ENCODE measurements at regions not wholly inside any gene's neighbourhood (a gene's known extent, or its start where the extent isn't known, plus 50 kb on each side); places are given as distances from the start of the nearest gene placed in this dataset.
"Not testable (repeated sequence)": the region's sequence is repeated elsewhere in the genome, so short reads cannot be mapped to it uniquely, and the experiment has no call there.

DNA sequence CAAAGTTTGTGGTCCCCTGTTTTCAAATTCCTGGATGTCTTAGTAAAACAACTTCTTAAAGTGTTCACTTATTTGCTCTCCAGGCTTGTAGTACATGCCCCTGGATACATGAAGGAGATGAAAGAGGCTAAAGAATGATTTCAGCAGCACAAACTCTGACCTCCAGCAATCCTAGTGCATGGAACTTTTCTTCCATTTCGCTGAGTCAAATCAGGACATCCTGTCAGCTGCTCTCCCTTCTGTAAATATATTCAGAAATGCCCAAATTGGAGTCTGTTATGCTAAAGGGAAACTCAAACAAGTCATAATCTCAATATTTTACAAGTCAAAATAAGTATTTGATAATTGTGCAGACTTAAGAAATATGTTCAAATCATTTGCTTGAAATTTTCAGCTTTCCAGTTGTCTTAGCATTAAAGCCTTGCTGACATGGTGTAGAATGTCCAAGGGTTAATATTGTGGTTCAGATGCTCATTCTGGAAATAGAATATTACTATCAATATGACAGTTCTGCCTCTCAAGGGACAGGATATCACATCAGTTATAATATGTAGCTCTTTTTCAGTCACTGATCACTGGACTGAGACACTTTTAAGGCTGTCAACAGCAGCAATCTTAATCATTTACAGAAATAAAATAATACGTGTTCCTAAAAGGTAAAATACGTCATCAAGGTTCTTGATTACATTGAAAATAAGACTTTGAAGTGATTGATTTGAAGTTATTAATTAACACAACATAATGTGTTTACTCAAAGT is 1157.3 kb downstream of the PLA2G4A start:
- no peak for DNase-seq

DNA sequence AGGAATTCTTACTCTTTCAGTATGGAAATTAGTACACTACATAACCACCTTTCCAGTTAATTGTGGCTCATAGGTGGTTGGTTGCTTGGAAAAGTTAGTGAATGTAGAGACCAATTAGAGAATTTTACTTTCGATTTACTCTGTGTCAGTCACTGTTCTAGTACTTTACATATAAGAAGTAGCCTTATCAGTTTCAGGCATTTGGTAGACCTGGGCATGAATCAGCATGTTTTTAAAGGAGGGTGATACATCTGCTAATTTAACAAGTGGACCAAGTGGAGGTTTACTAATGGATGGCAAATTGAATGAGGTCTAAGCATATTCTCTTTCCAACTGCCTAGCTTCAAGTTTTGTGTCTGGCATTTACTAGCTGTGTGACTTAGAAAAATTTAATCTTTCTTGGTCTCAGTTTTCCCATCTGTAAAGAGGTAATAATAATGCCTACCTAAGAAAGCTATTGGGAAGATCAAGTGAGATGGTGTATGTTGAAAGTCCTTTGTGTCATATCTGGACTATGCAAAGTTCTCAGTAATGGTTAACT is 1158.6 kb downstream of the PLA2G4A start:
- DNase-seq = no peak

DNA sequence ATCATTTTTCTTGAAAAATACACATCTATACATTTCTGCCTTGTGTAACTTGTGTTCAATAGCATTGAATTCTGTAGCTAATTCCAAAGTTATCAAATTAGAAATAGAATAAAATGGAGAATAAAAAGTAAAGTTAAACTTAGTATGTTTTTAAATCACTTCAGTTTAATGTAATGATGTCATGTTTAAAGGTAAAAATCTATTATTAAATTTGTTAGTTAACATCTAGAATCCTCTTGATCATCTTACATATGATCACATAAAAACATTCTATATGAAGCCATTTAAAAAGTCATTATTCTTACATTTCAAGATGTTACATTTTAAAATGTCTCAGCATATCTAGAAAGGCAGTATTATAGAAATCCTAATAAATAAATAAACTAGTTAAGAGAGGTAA is 1163.2 kb downstream of the PLA2G4A start:
- DNase-seq = no peak

GRCh38 chr1:187996780-187997179 is 1168.0 kb downstream of the PLA2G4A start:
- no peak for DNase-seq

GRCh38 chr1:187999973-188000372 is 1171.2 kb downstream of the PLA2G4A start:
- DNase-seq = no peak

GRCh38 chr1:188003687-188004086 is 1174.9 kb downstream of the PLA2G4A start:
- not testable (repeated sequence) for DNase-seq

GRCh38 chr1:188004849-188005248 is 1176.1 kb downstream of the PLA2G4A start:
- DNase-seq = no peak

DNA sequence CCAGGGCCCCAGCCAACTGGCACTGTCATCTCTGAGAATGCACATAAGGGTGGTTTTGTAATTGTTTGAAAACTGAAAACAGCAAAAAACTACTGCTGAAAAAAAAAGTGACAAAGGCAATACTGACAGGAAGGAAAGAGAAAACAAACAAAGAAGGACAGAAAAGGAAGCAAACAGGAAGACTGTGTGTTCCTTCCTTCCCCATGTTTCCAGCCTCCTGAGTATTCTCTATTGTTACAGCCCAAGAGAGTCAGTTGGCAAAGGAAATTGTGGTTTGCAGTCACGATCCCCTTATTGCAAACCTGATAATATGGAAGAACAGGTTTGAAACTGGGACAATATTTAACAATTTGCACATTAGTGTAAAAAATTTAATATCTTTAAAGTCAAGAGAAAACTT is 1177.6 kb downstream of the PLA2G4A start:
- no peak for DNase-seq

DNA sequence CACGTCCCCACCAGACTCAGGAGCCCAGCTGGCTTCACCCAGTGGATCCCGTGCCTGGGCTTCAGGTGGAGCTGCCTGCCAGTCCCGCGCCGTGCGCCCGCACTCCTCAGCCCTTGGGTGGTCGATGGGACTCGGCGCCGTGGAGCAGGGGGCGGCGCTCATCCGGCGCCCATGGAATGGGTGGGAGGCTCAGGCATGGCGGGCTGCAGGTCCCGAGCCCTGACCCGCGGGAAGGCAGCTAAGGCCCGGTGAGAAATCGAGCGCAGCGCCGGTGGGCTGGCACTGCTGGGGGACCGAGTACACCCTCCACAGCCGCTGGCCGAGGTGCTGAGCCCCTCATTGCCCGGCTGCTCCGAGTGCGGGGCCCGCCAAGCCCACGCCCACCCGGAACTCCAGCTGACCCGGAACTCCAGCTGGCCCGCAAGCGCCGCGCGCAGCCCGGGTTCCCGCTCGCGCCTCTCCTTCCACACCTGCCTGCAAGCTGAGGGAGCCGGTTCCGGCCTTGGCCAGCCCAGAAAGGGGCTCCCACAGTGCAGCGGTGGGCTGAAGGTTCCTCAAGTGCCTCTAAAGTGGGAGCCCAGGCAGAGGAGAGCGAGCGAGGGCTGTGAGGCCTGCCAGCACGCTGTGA is 1184.6 kb downstream of the PLA2G4A start:
- DNase-seq = not testable (repeated sequence)

DNA sequence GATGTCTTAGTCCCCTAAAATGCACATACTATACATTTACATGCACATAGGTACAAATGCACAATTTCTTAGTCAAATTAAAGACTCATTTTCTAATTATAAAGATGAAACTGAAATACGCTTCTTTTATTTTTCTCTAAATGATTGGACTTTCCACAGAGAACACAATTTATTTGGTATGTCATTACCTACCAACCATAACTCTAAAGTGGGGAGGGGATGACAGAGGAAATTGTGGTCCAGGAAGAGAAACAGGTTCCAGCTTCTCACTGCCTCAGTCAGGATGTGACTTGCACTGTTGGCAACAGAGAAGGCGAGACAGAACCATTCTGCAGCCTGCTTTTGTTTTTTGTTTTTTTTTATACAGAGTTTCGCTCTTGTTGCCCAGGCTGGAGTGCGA is 1189.2 kb downstream of the PLA2G4A start:
- no peak for DNase-seq

DNA sequence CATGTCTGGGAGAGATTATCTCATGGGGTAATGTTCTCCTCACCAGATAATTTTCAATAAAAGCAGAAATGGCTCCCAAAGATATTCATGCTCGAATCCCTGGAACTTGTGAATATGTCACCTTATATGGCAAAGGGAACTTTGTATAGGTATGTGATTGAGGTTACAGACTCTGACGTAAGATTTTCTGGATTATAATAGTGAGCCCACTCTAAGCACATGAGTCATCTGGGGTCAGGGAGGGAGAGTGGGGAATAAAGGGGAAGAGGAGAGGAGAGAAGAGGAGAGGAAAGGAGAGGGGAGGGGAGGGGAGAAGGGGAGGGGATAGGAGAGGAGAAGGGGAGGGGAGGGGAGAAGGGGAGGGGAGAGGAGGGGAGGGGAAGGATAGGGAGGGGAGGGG is 1193.9 kb downstream of the PLA2G4A start:
- DNase-seq = no peak

- no peak for DNase-seq
Observed at GRCh38 chr1:188023206-188023605, 1194.5 kb downstream of the PLA2G4A start.

DNA sequence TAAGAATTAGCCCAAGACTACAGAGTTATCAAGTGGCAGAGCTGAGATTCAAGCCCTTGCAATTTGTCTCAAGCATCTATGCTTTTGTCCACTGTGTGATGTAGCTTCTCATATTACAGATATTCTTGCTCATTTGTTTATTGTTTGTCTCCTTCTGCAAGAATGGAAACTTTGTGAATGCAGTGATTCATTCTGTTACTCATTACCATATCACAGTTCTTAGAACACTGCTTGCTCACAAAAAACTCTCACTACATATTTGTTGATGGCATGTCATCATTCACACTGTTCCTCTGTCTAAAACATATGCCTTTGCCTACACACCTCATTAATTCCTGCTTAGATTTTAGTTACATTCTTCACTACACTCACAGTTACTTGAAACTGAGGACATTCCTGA is 1198.9 kb downstream of the PLA2G4A start:
- no peak for DNase-seq

GRCh38 chr1:188037572-188037971 is 1208.8 kb downstream of the PLA2G4A start:
- DNase-seq = not testable (repeated sequence)

GRCh38 chr1:188043536-188044245 is 1214.9 kb downstream of the PLA2G4A start:
- DNase-seq = no peak

DNA sequence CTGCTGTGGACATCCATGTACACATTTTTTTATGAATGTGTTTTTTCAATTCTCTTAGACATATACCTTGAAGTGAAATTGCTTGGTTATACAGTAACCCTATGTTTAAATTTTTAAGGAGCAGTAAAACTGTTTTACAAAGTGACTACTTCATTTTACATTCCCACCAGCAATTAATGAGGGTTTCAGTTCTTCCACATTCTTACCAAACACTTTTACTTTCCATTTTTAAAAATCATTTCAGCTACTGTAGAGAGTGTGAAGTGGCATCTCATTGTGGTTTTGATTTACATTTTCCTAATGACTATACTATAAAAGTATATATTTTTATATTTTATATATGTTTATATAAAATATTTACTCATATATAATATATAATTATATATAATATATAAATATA is 1221.5 kb downstream of the PLA2G4A start:
- no peak for DNase-seq

DNA sequence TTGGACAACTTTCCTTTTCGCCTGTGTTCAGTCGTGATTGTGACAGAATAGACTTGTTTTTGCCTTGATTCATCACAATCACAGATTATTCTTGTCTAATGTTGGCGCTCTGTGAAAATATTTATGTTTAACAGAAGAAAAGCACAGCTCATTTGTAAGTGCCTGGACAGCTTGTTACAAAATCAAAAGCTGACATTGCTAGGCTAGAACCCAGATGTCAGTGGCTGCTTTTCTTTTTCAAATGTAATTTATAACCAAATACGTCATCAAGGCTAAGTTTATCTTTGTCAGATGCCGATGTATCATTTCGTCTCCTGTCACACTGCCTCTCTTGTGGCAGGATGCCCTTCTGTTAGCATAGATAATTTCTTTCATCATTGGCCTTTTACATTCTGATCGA is 1227.3 kb downstream of the PLA2G4A start:
- DNase-seq = no peak

GRCh38 chr1:188058801-188059200 is 1230.1 kb downstream of the PLA2G4A start:
- DNase-seq = no peak

DNA sequence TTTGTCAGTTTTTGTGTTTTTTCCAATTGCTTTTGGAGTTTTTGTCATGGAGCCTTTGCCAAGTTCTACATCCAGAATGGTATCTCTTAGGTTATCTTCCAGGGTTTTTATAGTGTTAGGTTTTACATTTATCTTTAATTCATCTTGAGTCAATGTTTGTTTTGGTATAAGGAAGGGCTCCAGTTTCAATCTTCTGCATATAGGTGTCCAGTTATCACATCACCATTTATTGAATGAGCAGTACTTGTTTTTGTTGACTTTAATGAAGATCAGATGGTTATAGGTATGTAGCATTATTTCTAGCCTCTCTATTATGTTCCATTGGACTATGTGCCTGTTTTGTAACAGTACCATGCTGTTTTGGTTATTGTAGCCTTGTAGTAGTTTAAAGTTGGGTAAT is 1233.1 kb downstream of the PLA2G4A start:
- DNase-seq = no peak

GRCh38 chr1:188062456-188062855 is 1233.7 kb downstream of the PLA2G4A start:
- DNase-seq = no peak

GRCh38 chr1:188065917-188066316 is 1237.2 kb downstream of the PLA2G4A start:
- no peak for DNase-seq

GRCh38 chr1:188070848-188071247 is 1242.1 kb downstream of the PLA2G4A start:
- no peak for DNase-seq

DNA sequence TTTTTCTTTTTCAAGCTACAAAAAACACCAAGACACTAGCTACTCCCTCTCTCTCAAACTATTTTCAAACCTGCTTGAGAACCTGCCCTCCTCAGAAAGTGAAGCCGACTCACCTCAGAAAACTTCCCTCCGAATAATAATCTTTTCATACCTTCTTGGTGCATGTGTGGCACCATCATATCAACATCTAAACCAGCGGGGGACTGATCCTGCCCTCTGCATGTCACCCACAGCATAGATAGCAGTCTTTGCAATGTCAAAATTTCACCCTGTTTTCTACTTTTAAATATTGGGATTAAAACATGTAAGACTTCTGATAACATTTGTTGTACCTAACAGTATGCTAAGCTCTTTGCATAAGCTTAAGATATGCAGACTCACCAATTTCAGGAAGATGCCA is 1260.3 kb downstream of the PLA2G4A start:
- DNase-seq = no peak

- DNase-seq = no peak
Observed at GRCh38 chr1:188089461-188089860, 1260.7 kb downstream of the PLA2G4A start.
